Hematopoietic multipotent progenitor cell treated with erythropoietin and hydrocortisone succinate and interleukin-3 and kit ligand, for 4 days (in vitro differentiated cells): ENCODE measurements at regions not wholly inside any gene's neighbourhood (a gene's known extent, or its start where the extent isn't known, plus 50 kb on each side); places are given as distances from the start of the nearest gene placed in this dataset.
"Not testable (repeated sequence)": the region's sequence is repeated elsewhere in the genome, so short reads cannot be mapped to it uniquely, and the experiment has no call there.

Source experiments
- DNase-seq: peaks from one replicate; pipeline ENCODE4 v3.0.0-alpha.2; 2015

DNA sequence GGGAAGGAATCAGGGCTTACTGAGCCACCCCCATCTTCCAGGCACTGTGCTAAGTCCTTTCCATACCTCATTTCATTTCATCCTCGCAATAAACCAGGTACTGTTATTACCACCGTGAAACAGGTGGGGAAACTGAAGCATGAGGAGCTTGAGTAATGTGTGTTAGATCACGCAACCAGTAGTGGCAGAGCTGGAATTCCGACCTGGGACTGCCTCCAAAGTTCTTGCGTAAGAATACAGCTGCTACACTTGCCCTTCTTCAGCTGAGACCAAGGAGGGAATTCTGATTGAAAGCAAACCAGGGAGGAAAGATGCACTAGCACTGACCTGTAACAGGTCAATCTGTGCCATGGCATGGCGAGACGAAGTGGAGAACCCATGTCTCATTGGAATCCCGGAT, 113.4 kb upstream of the MSX2 start:
- no peak for DNase-seq

DNA sequence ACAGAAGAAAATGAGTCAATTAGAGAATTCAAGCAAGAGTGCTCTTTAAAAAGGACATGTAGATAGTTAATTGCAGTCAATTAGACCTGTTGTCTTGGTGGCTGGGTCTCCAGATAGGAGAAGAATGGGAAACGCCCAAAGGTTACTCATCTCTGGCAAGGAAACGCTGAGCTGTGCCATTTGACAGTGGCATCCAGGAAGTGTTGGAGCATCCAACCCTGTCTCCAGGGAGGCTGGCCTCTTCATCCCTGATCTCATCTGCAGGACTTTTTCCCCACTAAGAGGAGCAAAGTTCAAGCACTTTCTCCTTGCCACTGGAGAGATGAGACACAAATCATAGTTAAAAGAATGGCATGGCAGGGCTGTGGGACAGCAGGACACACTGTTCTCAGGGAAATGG, 111.7 kb upstream of the MSX2 start:
- no peak for DNase-seq

DNA sequence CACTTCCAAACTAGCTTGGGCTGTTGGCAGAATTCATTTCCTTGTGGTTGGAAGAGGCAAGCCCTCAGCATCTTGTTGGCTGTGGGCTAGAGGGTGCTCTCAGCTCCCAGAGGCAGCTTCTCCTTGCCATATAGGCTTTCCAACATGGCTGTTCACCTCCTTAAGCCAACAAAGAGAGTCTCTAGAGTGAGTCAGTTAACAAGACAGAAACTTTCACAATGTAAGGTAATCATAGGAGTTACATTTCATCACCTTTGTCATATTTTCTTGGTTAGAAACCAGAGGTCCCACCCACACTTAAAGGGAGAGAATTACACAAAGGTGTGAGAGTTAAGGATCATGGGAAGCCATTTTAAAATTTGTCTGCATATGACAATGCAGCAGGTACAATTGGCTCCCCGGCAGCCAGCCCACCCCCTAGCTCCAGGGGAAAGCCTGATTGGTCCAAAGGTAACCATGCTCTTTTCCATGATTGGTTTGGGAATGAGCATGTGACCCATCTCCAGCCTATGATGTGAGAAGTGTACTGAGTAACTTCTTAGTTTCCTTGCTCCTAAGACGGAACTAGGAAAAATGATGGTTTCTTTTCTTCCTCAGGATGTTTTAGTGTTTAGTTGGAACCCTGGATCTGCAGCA, 109.8 kb upstream of the MSX2 start:
- DNase-seq, result no peak

DNA sequence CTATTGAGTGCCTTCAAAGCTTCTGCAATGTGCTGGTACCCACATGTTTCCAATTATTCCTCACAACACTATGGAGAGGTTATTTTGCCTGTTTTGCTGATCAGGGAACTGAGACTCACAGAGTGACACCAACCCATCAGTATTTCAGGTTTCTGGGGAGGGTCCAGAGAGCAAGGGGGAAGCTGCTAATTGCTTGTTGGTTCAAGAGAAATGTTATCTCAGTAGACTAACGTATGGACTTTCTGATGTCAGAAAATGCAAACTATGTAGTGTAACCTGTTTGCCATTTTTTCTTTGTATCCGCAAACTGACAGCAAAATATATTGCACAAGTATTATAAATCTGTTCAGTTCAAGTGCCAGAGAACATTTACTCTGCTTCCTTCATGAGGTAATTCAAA, 108.3 kb upstream of the MSX2 start:
- DNase-seq, result no peak

DNA sequence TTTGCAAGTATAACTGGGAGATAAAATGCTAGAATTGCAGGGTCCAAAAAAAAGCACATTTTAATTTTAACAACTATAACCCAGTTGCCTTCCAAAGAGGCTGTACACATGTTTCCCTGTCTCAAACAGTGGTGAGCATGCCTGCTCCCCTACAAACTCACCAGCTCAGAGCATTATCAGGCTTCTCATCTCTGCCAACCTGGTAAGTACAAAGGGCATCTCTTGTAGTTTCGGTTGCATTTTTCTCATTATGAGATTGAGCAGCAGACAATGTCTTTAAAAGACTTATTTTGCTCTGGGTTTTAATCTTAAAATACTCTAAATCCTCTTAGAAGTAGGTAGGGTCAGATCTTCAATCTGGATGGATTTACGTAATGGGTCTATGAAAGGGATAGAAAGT, 107.1 kb upstream of the MSX2 start:
- DNase-seq, result no peak

DNA sequence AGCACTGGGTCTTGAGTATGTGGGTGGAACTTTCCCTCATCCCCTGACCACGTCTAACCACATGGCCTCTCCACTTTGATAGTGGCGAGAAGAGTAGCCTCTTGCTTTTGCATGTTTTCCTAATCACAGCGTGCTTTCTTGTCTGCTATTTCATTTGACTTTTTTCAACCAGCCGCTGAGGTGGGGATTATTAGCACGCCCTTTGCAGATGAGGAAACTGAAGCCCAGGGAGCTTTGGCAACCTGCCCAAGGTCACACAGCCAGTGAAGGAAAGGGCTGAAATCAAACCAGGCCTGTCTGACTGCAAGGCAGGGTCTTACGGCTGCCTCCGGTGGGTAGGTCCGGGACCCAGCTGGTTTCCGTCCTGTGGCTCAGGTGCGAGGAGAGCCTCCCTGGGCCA, 106.5 kb upstream of the MSX2 start:
- DNase-seq, result no peak

DNA sequence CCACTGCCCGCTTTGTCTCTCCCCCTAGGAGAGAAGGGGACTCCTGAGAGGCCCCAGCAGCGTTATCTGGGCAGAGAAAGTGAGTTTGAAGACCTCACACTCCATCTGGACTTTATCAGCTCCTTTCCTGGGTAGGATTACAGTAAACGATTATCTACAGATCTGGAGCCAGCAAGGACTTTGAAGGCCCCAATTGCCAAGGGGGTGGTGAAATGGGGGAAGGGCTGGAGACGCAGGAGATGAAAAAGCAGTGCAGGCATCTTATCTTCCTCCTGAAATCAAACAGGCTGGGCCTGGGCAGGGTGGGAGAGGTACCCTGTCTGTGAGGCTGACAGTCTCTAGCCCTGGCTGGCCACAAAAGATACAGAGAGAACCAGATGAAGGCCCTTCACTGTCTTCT, 105.8 kb upstream of the MSX2 start:
- DNase-seq, result no peak

DNA sequence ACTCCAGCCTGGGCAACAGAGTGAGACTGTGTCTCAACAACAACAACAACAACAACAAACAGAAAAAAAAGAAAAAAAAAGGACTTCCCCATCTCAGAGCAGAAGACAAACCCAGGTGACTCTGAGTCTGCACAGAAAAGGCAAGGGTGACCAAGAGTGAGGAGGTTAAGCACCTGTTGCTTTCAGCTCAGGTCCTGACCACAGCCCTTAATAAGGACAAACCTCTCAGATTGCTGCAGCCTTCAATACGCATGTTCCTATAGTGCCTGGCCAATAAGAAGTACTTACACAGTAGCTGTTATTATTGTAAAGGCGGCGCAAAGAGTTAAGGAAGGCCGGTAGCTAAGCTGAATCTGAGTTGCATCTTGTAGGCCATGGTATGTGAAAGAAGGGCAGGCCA, 102.3 kb upstream of the MSX2 start:
- DNase-seq, result no peak

DNA sequence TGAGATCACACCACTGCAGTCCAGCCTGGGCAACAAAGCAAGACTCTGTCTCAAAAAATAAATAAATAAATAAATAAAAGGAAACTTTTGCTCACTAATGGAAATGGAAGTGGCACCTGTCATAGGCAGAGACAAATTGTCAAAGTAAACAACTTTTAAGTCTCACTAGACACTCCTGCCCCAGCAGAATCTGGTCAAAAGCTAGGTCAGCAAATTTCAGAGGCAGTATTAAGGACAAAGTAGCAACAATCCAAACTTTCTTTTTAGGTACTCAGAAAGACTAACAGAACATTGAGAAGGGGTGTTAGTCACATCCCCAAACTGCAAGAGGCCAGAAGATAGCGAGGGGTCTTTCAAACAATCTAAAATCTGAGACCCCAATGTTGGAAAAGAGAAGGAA, 101.4 kb upstream of the MSX2 start:
- DNase-seq, result no peak

DNA sequence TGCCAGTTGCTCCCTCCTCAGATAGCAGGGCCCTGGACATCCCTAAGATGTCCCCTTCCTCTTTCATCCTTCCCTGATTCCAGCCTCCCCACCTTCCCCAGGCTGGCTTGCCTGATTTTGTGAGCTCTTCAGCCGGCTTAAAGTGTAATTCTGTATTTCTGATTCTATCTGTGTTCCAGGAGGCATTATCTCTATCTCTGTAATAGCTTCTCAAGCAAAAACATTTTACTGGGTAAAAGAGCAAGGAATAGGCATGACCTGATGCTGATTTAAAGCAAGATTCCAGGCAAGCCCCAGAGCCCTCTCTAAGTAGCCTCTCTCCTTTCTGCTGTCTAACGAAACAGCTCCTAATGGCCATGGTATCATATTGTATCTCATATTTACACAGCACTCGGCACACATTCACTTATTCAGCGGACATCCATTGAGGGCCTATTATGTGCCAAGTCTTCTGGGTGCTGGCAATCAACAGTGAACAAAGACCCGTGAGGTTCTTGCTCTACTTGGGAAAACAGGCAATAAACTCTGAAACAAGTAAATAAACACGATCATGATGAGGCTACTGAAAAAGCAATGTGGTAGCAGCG, 100.9 kb upstream of the MSX2 start:
- DNase-seq, result no peak

DNA sequence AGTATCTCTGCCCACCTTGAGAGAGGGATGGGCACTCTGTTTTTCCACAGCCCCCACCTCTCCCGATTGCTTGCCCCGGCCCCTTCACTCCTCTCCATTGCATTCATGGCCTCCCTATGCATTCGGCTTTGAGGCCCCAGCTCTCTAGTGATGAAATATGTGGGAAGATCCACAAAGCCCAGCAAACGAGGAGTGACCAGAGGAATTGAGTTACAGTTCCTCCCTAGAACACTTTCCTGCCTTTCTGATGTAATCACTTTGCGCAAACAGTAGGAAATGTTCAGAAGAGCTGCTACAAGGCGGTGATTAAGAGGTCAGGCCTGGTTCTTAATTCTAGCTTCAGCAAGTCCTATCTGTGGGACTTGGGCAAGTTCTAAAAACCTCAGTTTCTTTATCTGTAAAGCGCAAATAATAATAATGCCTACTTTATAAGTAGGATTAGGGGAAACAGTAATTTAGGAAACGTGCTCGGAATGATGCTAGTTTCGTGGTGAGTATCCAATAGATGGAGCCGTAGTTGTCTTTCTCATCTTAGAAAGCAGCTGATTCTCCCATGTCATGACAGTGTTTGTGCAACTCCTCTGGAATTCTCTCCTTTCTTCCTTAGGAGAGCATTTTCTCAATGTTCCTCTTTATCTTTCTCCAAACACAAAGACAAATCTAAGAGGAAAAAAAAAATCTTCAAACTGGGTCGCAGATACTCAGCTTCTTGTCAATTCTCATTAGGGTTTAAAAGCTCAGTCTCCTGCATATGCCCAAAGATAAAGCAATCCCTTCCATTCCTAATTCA, 99.5 kb upstream of the MSX2 start:
- no peak for DNase-seq

DNA sequence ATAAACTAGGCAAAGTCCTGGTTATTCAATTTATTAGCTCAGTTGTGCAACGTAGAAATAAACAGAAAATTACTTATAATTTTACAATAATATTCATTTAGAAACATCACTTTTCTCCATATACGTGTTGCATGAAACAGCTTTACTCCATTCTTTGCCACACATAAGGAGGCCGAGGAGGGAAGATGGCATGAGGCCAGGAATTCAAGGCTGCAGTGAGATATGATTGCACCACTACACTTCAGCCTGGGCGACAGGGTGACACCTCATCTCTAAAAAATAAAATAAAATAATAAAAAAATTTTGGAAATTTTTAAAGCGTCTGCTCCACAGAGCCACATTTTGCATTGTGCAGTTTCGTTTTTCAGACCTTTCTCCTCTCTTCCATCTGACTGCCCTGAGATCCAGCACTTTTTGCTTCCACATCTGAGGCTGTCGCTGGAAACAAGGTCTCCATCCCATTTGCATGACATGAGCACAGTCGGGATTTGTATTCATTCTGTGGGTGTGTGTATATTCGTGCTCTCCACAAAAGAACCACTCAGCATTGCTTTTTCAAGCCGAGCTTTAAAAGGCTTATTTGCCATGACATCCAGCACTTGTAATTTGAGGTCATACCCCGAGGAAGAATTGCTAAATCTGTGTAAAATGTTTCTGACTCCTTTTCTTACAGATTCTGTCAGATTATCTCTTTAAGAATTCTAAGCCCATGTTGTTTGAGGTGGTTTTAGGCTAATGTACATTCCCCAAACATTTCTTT, 98.6 kb upstream of the MSX2 start:
- DNase-seq, result no peak

DNA sequence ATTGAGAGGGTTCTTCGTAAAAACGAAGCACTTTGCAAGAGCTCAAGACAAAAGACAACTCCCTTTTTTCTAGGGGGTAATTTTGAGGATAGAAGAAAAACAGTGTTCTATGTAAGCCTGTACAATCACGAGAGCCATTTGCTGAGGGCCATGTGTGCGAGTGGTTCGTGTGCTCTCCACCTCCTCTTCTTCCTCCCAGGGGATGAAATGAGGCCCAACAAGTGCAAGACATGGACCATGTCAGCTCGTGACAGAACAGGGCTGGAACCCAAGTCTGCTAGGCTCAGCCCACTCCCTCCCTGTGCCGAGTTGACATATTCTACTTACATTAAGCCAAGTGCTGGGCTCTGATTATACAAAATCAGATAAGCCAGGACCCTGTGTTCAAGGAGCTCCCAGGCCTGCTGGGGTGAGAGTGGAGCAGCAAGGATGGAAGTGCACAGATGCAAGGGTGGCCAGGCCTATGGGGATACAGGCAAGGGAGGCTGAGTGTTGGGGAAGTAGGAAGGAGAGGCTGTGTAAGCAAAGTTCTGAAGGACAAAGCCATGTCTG, 97.9 kb upstream of the MSX2 start:
- no peak for DNase-seq

DNA sequence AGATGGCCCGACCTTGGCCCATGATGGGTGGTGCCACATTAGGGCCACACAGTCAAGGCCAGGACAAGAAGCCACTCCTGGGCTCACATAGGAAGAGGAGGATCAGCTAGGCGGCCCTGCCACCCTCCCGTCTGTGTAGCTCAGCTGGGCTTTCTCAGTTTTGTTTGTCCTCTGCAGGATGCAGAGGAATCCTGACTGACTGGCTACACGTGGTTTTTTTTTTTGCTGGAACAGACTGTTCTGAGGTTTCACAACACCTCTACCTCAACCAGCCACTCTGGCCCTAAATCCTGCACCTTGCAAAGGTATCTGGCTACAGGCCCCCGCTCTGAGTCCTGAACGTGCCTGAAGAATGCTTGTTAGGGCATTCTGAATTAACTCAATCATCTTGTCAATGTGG, 88.3 kb upstream of the MSX2 start:
- no peak for DNase-seq

DNA sequence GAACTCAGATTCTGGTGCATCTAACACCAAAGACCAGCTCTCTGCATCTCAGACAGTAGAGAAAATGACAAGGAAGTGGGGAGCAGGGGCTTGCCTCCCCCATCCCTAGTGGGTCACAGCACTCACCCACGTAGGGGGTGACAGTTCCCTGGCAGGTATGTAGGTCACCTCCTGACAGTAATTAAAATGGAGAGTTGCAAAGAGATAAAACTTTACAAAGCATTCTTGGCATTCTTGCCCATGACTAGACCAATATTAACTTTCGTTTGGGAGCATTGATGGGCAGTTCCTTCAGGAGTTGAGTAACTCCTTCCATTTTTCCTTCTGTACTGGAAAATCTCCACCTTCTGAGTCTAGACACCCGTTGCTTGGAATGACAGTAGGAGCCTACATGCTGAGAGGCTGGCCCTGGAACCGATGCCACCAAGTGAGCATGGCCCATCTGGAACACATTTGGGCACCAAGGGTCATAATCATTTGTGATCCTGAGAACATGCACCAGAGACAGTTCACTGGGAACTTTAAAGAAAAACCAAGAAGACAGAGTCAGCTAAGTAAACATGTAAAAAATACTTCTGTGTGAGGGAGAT, 81.5 kb upstream of the MSX2 start:
- DNase-seq, result no peak

DNA sequence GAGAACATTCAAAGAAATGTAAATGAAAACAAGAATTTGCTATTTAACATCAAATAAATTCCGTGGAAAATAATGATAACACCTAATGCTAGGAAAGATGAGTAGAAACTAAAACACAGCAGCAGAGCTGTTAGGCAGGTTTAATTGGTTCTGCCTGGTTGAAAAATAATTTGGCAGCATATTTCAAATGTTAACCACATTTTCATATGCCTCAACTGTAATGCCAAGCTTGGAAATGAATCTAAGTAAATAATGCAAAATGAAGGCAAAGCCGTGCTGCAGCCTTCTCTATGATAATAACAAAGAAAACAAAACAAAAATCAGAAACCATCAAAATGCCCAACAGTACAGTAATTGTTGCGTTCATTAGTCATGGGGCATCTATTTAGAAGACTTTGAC, 79.9 kb upstream of the MSX2 start:
- no peak for DNase-seq

DNA sequence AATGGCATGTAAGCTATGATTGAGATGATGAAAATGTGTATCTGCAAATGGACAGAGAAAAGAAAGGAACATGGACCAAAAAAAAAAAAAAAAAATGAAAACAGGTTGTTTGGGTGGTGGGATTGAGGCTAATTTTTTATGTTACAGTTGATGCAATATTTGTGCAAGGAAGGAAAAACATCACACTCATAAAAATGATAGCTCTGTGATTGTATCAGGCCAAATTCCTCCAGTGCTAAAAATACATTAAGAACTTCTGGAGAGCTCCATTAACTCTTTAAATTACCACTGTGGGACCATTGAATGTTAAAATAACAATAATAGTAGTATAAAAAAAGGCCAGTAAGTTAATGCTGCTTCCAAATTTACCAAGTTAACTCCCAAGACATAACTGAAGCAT, 79.5 kb upstream of the MSX2 start:
- no peak for DNase-seq

DNA sequence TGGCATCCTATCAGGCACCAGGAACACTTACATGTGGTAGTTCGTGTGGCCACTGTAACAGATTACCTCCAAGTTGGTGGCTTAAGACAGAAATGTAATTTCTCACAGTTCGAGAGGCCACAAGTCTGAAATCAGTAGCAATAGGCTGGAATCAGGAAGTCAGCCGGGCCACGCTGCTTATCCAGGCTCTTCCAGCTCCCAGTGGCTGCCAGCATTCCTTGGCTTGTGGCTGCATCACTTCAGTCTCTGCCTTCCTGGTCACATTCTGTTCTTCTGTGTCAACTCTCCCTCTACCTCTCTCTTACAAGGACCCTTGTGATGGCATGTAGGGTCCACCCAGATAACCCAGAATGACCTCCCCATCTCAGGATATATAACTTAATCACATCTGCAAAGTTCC, 78.7 kb upstream of the MSX2 start:
- DNase-seq, result no peak

DNA sequence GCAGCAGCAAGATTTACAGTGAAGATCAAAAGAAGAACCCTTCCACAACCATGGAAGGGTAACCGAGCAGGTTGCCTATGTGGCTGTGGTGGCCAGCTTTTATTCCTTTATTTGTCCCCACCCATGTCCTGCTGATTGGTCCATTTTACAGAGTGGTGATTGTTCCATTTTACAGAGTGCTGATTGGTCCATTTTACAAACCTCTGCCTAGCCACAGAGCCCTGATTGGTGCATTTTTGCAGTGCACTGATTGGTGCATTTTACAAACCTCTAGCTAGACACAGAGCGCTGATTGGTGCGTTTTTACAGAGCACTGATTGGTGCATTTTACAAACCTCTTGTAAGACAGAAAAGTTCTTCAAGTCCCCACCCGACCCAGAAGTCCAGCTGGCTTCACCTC, 75.8 kb upstream of the MSX2 start:
- not testable (repeated sequence) for DNase-seq

DNA sequence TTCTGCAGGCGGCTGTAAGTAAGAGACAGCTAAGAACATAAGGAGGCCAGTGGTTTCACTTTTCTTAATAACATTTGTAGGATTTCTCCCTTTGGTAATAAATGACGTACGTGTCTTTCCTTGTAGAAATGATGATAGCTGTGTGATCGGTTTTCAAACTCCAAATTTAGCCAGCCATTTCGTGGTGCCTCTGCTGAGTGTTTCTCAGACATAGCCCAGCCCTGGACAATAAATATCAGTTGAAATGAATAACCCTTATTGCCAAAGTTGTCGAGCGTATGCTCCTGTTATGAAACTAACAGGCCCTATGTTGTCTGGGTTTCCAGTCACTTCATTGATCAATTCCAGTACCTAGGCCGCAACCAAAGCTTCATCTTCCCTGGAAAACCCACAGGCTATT, 75.0 kb upstream of the MSX2 start:
- DNase-seq, result no peak

DNA sequence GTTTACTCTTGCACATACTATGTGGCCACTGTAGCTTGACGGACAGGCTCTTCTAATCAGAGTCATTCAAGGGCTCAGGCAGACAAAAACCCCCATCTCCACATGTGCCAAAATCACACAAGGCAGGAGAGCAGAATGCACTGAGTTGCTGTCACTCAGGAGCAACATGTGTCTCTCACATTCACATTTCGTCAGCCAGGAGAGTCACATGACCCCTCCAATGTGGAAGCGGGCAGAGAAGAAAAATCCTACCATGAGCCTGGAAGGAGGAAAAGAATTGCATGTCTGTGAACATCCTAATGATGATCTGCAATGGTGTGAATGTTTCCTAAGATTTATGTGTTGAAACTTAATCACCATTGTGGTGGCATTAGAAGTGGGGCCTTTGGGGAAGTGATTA, 69.9 kb upstream of the MSX2 start:
- DNase-seq, result no peak

DNA sequence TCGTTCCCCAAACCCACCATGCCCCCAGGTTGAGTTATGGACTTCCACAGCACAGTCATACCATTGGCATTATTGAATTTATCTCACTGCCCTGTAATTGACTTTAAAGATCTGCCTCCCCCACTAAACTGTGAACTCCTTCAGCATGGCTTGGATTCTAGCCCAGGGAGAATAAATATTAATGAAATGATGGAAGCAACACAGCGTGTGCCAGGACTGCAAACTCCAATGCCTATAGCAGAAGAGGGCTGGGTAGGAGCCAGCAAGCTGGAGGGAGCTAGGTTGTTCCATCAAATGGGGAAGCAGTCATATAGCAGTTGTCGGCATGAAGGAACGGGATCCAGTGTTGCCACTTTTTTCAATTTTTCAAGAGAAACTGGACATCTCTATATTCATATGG, 69.0 kb upstream of the MSX2 start:
- DNase-seq, result no peak

DNA sequence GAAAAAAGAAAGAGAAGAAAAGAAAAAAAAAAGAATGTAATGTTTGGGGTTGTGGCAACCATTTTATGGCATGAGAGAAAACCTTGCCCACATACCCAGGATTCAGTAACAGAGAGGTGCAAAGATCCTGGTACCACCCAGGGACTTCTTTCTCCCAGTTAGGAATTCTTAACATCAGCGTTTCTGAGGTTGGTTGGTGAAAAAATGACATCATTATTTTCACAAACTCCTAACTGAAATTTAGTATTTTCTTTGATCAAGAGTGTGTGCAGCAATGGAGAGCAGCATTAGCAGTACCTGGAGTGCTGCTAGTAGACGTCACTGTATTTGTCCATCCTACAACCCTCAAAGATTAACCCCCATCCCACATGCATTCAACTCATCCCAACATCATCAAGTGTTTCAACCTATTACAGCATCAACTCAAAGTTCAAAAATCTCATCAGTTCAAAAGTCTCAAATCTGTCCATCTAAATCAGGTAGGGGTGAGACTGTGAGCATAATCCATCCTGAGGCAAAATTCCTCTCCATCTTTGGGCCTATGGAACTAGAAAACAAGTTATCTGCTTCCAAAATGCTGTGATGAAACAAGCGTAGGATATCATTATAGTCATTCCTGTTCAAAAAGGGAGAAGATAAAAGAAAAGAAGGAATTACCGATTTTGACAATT, 60.1 kb upstream of the MSX2 start:
- no peak for DNase-seq
